ENCODE measurements at regions not wholly inside any gene's neighbourhood (a gene's known extent, or its start where the extent isn't known, plus 50 kb on each side); places are given as distances from the start of the nearest gene placed in this dataset.

GRCh38 chr14:66036547-66036946, 449.6 kb upstream of the CCDC196 start:
- BruUV-seq (replicated peaks) = no TSS peak
- no peak for ATAC-seq (ENCODE audit: low read depth)
- H2BK20ac ChIP-seq (ENCODE audit: low read depth, low read length) = no peak overlapping the region
- no peak overlapping the region for H4K91ac ChIP-seq (ENCODE audit: insufficient read depth, low read depth, low read length)
- peaks cover 7% of the 10 kb centered on the region; the same call in 1 of the 2 replicates for H3K9me3 ChIP-seq (ENCODE audit: control insufficient read depth, insufficient read depth, low read length)
- H3K36me3 ChIP-seq (ENCODE audit: control insufficient read depth, insufficient read depth, low read length) = no peaks in the 10 kb centered on the region
- in situ Hi-C loops (cut with MboI; ENCODE audit: low sequenced_read_pairs) = no loop called here
- no peak overlapping the region for H3K4me2 ChIP-seq (ENCODE audit: low read depth, low read length)
- no peak overlapping the region for H3K27ac ChIP-seq (ENCODE audit: insufficient read depth, low read length)
- ChIA-PET POLR2A (ENCODE audit: unreplicated experiment) (no interaction called here), CTCF (no interaction called here)
- intact Hi-C loops (cut with micrococcal nuclease) = no loop called here
- H4K5ac ChIP-seq (ENCODE audit: low read depth, low read length) = no peak overlapping the region
- no peak overlapping the region for H3K4me3 ChIP-seq (ENCODE audit: insufficient read depth, low read depth, low read length)
- H2BK15ac ChIP-seq (ENCODE audit: low read depth, low read length) = no peak overlapping the region
- WGBS, 2 experiments (ENCODE audit: extremely low coverage in 2 of 2, insufficient read length in 1 of 2) = no CpG with 5 or more reads among the region's 2 CpGs
- no peaks in the 10 kb centered on the region for H3K9me1 ChIP-seq (ENCODE audit: insufficient read depth, low read length)
- H2AK5ac ChIP-seq (ENCODE audit: low read depth, low read length) = no peak overlapping the region
- H2AFZ ChIP-seq (replicated peaks; ENCODE audit: low read length, poor library complexity) = no peak overlapping the region
- no peak overlapping the region for H3K56ac ChIP-seq (ENCODE audit: extremely low read depth, insufficient read depth, low read length)
- H3K4ac ChIP-seq (ENCODE audit: low read depth, low read length) = no peak overlapping the region
- no peaks in the 10 kb centered on the region for H4K20me1 ChIP-seq (ENCODE audit: insufficient read depth, low read length)
- no peaks in the 10 kb centered on the region for H3K4me1 ChIP-seq (ENCODE audit: control insufficient read depth, insufficient read depth, low read length)
- H3K27me3 ChIP-seq (ENCODE audit: control insufficient read depth, insufficient read depth, low read length) = no peaks in the 10 kb centered on the region
- H2BK120ac ChIP-seq (ENCODE audit: low read depth, low read length) = no peak overlapping the region
- no peak overlapping the region for H2BK5ac ChIP-seq (ENCODE audit: low read depth, low read length, poor library complexity, severe bottlenecking)
- H4K8ac ChIP-seq (ENCODE audit: low read depth in 2 of 2, low read length in 2 of 2) = no peak overlapping the region
- no peaks in the 10 kb centered on the region for H3K79me1 ChIP-seq (ENCODE audit: low read depth in 1 of 2, low read length in 2 of 2)
- TF ChIP-seq RFX5 (IDR thresholded peaks at IDR 0.05; ENCODE audit: low read depth, low read length) = no peak
- no peak overlapping the region for H2AK9ac ChIP-seq (replicated peaks; ENCODE audit: low read depth, low read length, poor library complexity)
- no peak overlapping the region for H3K14ac ChIP-seq (replicated peaks; ENCODE audit: low read depth, low read length)
- H3K9ac ChIP-seq (ENCODE audit: low read depth, low read length) = no peak overlapping the region
- no peak for DNase-seq
- dilution Hi-C loops (cut with HindIII; ENCODE audit: low sequenced_read_pairs, unreplicated experiment) = no loop called here
- H3K18ac ChIP-seq (ENCODE audit: low read depth, low read length) = no peak overlapping the region
- no peak overlapping the region for H3K23ac ChIP-seq (ENCODE audit: low read depth, low read length)
